Mesendoderm (in vitro differentiated cells): ENCODE measurements at regions not wholly inside any gene's neighbourhood (a gene's known extent, or its start where the extent isn't known, plus 50 kb on each side); places are given as distances from the start of the nearest gene placed in this dataset.
"Not testable (repeated sequence)": the region's sequence is repeated elsewhere in the genome, so short reads cannot be mapped to it uniquely, and the experiment has no call there.

ENCODE experiments used
- DNase-seq: peaks from one replicate; pipeline ENCODE4 v3.0.0; 2013
- H2AK5ac ChIP-seq: 2 replicates; pipeline ENCODE4 v1.6.1; 2013; ENCODE audit warnings: low read length, inconsistent platforms
- H2BK120ac ChIP-seq: 2 replicates; pipeline ENCODE4 v1.6.1; 2013; ENCODE audit warnings: low read depth, mild to moderate bottlenecking, low read length, moderate library complexity, mixed read lengths
- H2BK15ac ChIP-seq: replicated peaks from 2 replicates; pipeline ENCODE4 v1.6.1; 2013; ENCODE audit warnings: low read depth, mild to moderate bottlenecking, moderate library complexity
- H2BK5ac ChIP-seq: 2 replicates; pipeline ENCODE4 v1.6.1; 2013; ENCODE audit warnings: low read length, inconsistent platforms
- H3K18ac ChIP-seq: 2 replicates; pipeline ENCODE4 v1.6.1; 2013; ENCODE audit warnings: mild to moderate bottlenecking, low read length, mixed read lengths
- H3K23ac ChIP-seq: one replicate; pipeline ENCODE4 v1.6.1; 2013; ENCODE audit warnings: low read length
- H3K27ac ChIP-seq: 2 replicates; pipeline ENCODE4 v1.5.1; 2013; ENCODE audit warnings: low read depth, mild to moderate bottlenecking, inconsistent platforms, low read length, moderate library complexity
- H3K27me3 ChIP-seq: 2 replicates; pipeline ENCODE4 v1.6.1; 2013; ENCODE audit warnings: low read length, control low read depth, mild to moderate bottlenecking, inconsistent platforms; ENCODE audit not compliant: insufficient read depth, poor library complexity
- H3K36me3 ChIP-seq: 2 replicates; pipeline ENCODE4 v1.6.1; 2013; ENCODE audit warnings: low read length, inconsistent platforms; ENCODE audit not compliant: control insufficient read depth, insufficient read depth
- H3K4ac ChIP-seq: one replicate; pipeline ENCODE4 v1.6.1; 2013; ENCODE audit warnings: low read depth, mild to moderate bottlenecking, low read length, moderate library complexity
- H3K4me1 ChIP-seq: 2 replicates; pipeline ENCODE4 v1.6.1; 2013; ENCODE audit warnings: low read depth, low read length, inconsistent platforms; ENCODE audit not compliant: control insufficient read depth
- H3K4me2 ChIP-seq: 2 replicates; pipeline ENCODE4 v1.6.1; 2013; ENCODE audit warnings: low read length
- H3K4me3 ChIP-seq: 2 replicates; pipeline ENCODE4 v1.5.1; 2013; ENCODE audit warnings: mild to moderate bottlenecking, low read length
- H3K56ac ChIP-seq: one replicate; pipeline ENCODE4 v1.6.1; 2013; ENCODE audit warnings: low read length
- H3K79me1 ChIP-seq: 2 replicates; pipeline ENCODE4 v1.6.1; 2013; ENCODE audit warnings: low read length, inconsistent platforms
- H3K79me2 ChIP-seq: 2 replicates; pipeline ENCODE4 v1.6.1; 2013; ENCODE audit warnings: mild to moderate bottlenecking, low read length; ENCODE audit not compliant: control insufficient read depth, insufficient read depth
- H3K9ac ChIP-seq: 2 replicates; pipeline ENCODE4 v1.6.1; 2013; ENCODE audit warnings: low read length, inconsistent platforms
- H4K5ac ChIP-seq: one replicate; pipeline ENCODE4 v1.6.1; 2013; ENCODE audit warnings: low read length
- H4K8ac ChIP-seq: one replicate; pipeline ENCODE4 v1.6.1; 2013; ENCODE audit warnings: low read depth, mild to moderate bottlenecking, control low read depth, low read length, moderate library complexity
- WGBS: extraction: QIAGEN DNeasy Blood & Tissue Kit; methylation state at CpG from one replicate; pipeline ENCODE4 v1.1.7; 2013; ENCODE audit warnings: low lambda C conversion rate, missing lambda C conversion rate; ENCODE audit not compliant: insufficient coverage; ENCODE audit errors: extremely low coverage; 5-methylcytosine and 5-hydroxymethylcytosine counted together

- Histone ChIP-seq H2AK5ac (no peak overlapping the region), H3K36me3 (no peaks in the 10 kb centered on the region), H2BK15ac (no peak overlapping the region), H3K79me2 (no peaks in the 10 kb centered on the region), H3K4ac (no peak overlapping the region), H3K4me3 (no peak overlapping the region), H3K56ac (peak overlapping the region; percentile 38), H3K9ac (no peak overlapping the region), H4K8ac (no peak overlapping the region), H3K4me1 (peaks cover 12% of the 10 kb centered on the region), H3K4me2 (no peak overlapping the region), H3K27ac (peak overlapping the region; percentile 52), H3K27me3 (no peaks in the 10 kb centered on the region), H2BK5ac (no peak overlapping the region), H3K18ac (peak overlapping the region; percentile 22), H3K79me1 (no peaks in the 10 kb centered on the region), H3K23ac (no peak overlapping the region), H4K5ac (no peak overlapping the region), H2BK120ac (no peak overlapping the region)
- DNase-seq: peak; percentile 66
- no CpG with 5 or more reads among the region's 3 CpGs for WGBS
Observed at GRCh38 chr5:28398185-28398584, 1359.8 kb upstream of the CDH9 start.

GRCh38 chr5:28397502-28397941, 1359.1 kb upstream of the CDH9 start:
- H2AK5ac ChIP-seq: no peak overlapping the region

GRCh38 chr5:28391277-28391676, 1352.9 kb upstream of the CDH9 start:
- Histone ChIP-seq H3K27ac (no peak overlapping the region), H3K27me3 (no peaks in the 10 kb centered on the region), H3K56ac (no peak overlapping the region), H3K4me2 (no peak overlapping the region), H3K79me1 (no peaks in the 10 kb centered on the region), H2BK15ac (no peak overlapping the region), H3K23ac (no peak overlapping the region), H3K79me2 (no peaks in the 10 kb centered on the region), H3K4me1 (no peaks in the 10 kb centered on the region), H3K18ac (no peak overlapping the region), H4K5ac (no peak overlapping the region), H2BK120ac (no peak overlapping the region), H2AK5ac (no peak overlapping the region), H3K36me3 (no peaks in the 10 kb centered on the region), H3K9ac (no peak overlapping the region), H3K4me3 (no peak overlapping the region), H4K8ac (no peak overlapping the region), H3K4ac (no peak overlapping the region), H2BK5ac (no peak overlapping the region)
- WGBS: no CpG with 5 or more reads among the region's 1 CpG
- DNase-seq: peak; percentile 12

More at GRCh38 chr5:28397502-28397941, 1359.1 kb upstream of the CDH9 start:
- no peak overlapping the region for H4K5ac ChIP-seq
- no peaks in the 10 kb centered on the region for H3K79me1 ChIP-seq
- DNase-seq: peak; percentile 96
- peak overlapping the region; percentile 36 for H2BK15ac ChIP-seq
- no peak overlapping the region for H3K23ac ChIP-seq
- H3K9ac ChIP-seq: no peak overlapping the region
- H2BK120ac ChIP-seq: no peak overlapping the region
- no peaks in the 10 kb centered on the region for H3K79me2 ChIP-seq
- H3K56ac ChIP-seq: peak overlapping the region; percentile 65
- H3K27me3 ChIP-seq: no peaks in the 10 kb centered on the region
- peaks cover 10% of the 10 kb centered on the region for H3K4me1 ChIP-seq
- peak overlapping the region; percentile 52 for H3K27ac ChIP-seq
- H3K36me3 ChIP-seq: no peaks in the 10 kb centered on the region
- no peak overlapping the region for H4K8ac ChIP-seq
- H2BK5ac ChIP-seq: peak overlapping the region; percentile 6
- no peak overlapping the region for H3K4ac ChIP-seq
- H3K4me3 ChIP-seq: no peak overlapping the region
- H3K4me2 ChIP-seq: no peak overlapping the region
- WGBS: no CpG with 5 or more reads among the region's 4 CpGs
- H3K18ac ChIP-seq: peak overlapping the region; percentile 75

GRCh38 chr5:28390341-28390740, 1352.0 kb upstream of the CDH9 start:
- Histone ChIP-seq H2AK5ac (no peak overlapping the region), H3K79me2 (no peaks in the 10 kb centered on the region), H3K23ac (no peak overlapping the region), H3K18ac (no peak overlapping the region), H3K4ac (no peak overlapping the region), H3K79me1 (no peaks in the 10 kb centered on the region), H3K4me3 (no peak overlapping the region), H3K4me2 (no peak overlapping the region), H3K27ac (no peak overlapping the region), H2BK15ac (no peak overlapping the region), H4K8ac (no peak overlapping the region), H2BK5ac (no peak overlapping the region), H3K56ac (no peak overlapping the region), H3K27me3 (no peaks in the 10 kb centered on the region), H4K5ac (peak overlapping the region; percentile 19), H3K9ac (no peak overlapping the region), H2BK120ac (no peak overlapping the region), H3K4me1 (no peaks in the 10 kb centered on the region), H3K36me3 (no peaks in the 10 kb centered on the region)
- peak; percentile 32 for DNase-seq
- WGBS: no CpG with 5 or more reads among the region's 1 CpG

GRCh38 chr5:28389727-28390126, 1351.3 kb upstream of the CDH9 start:
- not testable (repeated sequence) for H3K18ac ChIP-seq, H3K4ac ChIP-seq, H2AK5ac ChIP-seq, DNase-seq, H3K4me2 ChIP-seq, H3K9ac ChIP-seq, H3K36me3 ChIP-seq, H3K79me2 ChIP-seq, H3K56ac ChIP-seq, H2BK5ac ChIP-seq, H3K27me3 ChIP-seq, H3K27ac ChIP-seq, H3K23ac ChIP-seq, H2BK120ac ChIP-seq, H3K79me1 ChIP-seq, H4K8ac ChIP-seq, H3K4me1 ChIP-seq, H2BK15ac ChIP-seq, H4K5ac ChIP-seq, H3K4me3 ChIP-seq
- WGBS: no CpG with 5 or more reads among the region's 3 CpGs

GRCh38 chr5:28388428-28388827, 1350.0 kb upstream of the CDH9 start:
- Histone ChIP-seq H3K79me1 (no peaks in the 10 kb centered on the region), H4K5ac (no peak overlapping the region), H3K27me3 (no peaks in the 10 kb centered on the region), H2BK15ac (no peak overlapping the region), H3K36me3 (no peaks in the 10 kb centered on the region), H3K9ac (no peak overlapping the region), H3K4me1 (no peaks in the 10 kb centered on the region), H3K79me2 (no peaks in the 10 kb centered on the region), H3K27ac (no peak overlapping the region), H3K4me3 (no peak overlapping the region), H3K18ac (no peak overlapping the region), H2BK5ac (no peak overlapping the region), H2BK120ac (no peak overlapping the region), H3K4ac (no peak overlapping the region), H3K4me2 (no peak overlapping the region), H3K56ac (no peak overlapping the region), H4K8ac (no peak overlapping the region), H3K23ac (no peak overlapping the region), H2AK5ac (no peak overlapping the region)
- WGBS: no CpG with 5 or more reads among the region's 2 CpGs
- no peak for DNase-seq
